HG03521 (cell line): ENCODE measurements at regions not wholly inside any gene's neighbourhood (a gene's known extent, or its start where the extent isn't known, plus 50 kb on each side); places are given as distances from the start of the nearest gene placed in this dataset.

Experiments
- ATAC-seq: cut with Tn5 transposase; IDR thresholded peaks from one replicate; pipeline ENCODE4 v1.9.1; 2021; ENCODE audit warnings: mild to moderate bottlenecking, moderate library complexity; ENCODE audit not compliant: unreplicated experiment

- no peak for ATAC-seq
Measured at GRCh38 chr17:77494664-77495435, 354.1 kb downstream of the SEC14L1 start.

DNA sequence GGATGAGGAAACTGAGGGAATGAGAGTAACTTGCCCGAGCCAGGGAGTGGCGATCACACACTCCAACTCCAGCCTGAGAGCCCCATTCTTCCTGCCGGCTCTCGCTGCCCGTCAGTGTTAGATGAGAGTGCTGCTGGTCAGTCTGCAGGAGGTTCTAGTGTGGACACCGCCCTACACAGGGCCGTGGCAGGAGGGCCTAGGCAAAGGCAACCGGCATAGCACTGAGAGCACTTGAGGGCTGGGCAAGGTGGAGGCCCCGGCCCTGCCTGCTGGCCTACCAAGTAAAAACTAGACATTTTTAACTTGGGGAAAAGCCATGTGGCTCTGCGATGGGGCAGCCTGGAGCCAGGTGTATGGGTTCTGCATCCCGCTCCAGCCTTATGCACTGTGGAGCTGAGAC, 354.8 kb downstream of the SEC14L1 start:
- ATAC-seq = no peak

GRCh38 chr17:77496401-77496801, 355.6 kb downstream of the SEC14L1 start:
- ATAC-seq = no peak

GRCh38 chr17:77496831-77497577, 356.2 kb downstream of the SEC14L1 start:
- ATAC-seq = no peak

DNA sequence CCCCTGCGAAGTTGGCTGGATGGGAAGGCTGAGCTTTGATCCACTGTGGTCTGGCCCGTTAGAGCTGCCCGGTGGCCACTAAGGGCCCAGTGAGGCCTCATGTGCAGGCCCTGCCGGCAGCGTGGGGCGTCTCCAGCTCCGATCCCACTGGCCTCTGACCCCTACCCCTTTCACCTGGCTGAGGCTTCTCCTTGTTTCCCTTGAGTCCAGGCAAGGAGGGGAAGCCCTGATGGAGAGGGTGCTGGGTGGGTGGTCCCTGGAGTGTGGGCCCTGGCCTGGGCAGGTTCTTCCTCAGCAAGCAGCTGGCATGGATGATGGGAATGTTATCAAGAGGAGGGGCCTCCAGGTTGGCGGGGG, 356.8 kb downstream of the SEC14L1 start:
- ATAC-seq = no peak

- ATAC-seq = no peak
Measured at GRCh38 chr17:77498091-77498741, 357.4 kb downstream of the SEC14L1 start.

DNA sequence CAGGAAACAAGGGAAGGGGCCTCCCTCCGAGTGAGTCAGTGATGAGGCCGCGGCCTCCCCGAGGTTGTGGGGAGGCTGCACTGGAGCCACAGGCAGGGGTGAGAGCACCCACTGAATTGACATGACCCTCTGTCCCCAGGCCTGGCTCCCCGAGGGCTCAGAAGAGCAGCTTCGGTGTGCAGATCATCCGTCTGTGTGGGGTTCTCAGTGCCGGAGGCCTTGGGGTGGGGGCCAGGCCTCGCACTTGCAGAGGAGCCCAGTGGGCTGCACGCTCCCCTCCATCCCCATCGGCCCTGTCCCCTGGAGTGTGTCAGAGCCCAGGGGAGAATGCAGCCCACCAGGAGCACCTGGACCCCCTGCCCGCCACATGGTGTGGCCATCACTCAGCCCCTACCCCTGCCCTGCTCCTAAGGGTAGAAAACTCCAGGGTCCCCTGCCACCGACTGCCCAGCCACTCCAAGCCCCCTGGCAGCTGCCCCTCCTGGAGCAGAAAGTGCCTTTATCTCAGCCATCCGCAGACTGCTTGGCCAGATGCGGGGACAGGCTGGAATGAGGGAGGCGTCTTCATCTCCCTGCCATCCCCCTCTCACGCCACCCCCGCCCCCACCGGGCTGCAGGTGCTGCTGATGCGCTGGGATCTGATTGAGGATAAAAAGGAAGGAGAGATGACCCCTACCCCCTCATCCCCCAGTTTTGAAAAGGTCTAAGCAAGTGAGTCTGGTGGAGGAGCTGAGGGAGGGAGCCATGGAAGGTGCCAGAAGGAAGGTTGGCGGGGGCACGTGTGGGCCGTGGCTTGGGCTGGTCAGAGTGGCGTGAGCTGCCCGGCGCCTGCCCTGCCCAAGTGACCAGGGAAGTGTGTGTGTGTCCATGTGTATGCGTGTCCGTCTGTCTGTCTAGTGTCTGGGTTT, 358.3 kb downstream of the SEC14L1 start:
- no peak for ATAC-seq

DNA sequence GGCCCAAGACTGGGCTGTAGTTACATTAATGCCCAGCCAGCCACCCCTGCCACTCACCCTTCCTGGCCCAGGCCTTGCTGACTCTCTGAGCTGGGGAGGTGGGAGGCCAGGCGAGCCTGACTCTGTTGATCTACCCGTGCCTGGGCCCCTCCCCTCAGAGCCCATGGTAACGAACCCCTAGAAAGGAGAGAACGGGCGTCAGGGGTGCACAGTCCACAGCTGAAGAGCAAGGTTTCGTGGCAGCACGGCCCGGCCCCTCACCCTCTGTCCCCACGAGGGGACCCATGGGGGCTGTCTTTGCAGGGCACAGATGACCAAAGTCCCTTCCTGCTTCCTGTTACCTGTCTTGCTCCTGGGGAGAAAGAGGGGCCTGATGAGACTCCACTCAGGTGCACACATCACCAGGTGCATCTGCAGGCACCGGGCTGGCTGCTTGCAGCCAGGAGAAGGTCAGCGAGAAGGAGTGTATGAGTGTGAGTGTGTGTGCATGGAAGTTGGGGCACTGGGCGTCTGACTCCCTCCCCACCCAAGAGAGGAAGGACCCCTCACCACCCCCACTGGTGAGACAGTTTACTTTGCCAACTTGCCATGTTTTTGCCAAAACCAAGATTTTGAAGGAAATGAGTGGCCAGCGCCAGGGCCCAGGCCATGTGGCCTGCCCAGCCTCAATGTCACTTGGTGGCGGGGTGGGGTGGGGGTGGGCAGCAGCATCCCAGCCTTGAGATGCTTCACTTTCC, 359.1 kb downstream of the SEC14L1 start:
- no peak for ATAC-seq

GRCh38 chr17:77501101-77501566, 360.4 kb downstream of the SEC14L1 start:
- ATAC-seq = no peak

DNA sequence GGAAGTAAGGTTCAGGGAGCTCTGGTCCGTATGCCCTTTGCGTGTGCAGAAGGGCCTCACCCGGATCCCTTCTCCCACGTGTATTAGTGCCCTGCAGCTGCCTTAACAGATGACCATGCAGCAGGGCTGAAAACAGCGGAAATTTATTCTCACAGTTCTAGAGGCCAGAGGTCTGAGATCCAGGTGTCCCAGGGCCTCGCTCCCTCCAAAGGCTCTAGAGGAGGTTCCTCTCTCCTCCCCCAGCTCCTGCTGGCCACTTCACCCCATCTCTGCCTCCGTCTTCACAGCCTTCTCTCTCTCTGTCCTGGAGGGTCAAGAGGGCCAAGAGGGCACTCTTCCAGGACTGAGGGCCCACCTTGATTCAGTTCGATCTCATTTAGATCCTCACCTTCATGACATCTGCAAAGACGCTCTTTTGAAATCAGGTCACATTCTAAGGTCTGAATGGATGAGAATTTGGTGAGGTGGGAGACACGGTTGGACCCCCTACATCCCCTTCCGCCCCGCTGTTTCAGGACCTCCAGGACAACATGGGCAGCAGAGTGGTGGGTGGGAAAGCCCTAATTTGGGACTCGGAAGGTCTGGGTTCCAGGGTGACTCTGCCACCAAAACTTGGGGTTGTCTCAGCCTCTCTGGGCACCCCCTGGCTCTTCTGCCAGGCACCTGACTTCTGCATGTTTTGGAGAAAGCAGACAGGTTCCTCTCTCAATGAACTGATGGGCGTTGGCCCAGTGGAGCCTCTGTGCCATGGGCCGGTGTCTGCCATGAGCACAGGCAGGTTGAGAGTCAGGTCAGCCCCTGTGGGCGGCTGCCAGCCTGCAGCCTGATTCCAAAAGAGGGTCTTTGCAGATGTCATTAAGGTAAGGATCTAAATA, 361.2 kb downstream of the SEC14L1 start:
- ATAC-seq = no peak

DNA sequence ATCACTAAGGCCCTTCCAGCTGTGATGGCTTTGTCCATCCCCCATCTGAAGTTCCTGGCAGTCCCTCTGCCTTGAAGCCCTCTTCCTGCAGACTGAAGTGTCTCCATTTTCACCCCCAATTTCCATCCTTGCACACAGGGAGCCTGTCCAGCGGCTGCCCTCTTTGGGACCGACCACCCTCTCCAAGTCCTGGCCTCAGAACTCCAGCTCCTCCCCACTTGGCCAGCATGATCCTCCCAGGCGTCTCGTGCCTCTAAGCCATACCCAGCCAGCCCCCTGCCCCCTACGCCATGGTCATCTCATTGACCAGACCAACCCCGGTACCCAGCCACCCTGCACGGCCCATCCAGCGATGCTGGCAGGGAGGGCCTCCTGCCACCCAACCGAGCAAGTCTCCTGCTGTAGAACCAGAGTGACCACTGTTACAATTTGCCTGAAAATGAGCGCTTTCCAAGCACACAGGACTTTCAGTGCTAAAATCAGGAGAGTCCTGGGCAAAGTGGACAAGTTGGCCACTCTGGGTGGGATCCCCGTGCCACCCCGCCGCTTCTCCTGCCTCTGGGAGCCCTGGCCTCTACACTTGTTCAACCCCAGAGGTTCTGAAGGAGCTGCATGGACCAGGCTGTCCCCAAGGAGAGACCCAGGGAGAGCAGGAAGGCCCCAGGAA, 362.0 kb downstream of the SEC14L1 start:
- ATAC-seq = no peak

GRCh38 chr17:77503293-77503655, 362.5 kb downstream of the SEC14L1 start:
- no peak for ATAC-seq

GRCh38 chr17:77503916-77504651, 363.3 kb downstream of the SEC14L1 start:
- no peak for ATAC-seq

DNA sequence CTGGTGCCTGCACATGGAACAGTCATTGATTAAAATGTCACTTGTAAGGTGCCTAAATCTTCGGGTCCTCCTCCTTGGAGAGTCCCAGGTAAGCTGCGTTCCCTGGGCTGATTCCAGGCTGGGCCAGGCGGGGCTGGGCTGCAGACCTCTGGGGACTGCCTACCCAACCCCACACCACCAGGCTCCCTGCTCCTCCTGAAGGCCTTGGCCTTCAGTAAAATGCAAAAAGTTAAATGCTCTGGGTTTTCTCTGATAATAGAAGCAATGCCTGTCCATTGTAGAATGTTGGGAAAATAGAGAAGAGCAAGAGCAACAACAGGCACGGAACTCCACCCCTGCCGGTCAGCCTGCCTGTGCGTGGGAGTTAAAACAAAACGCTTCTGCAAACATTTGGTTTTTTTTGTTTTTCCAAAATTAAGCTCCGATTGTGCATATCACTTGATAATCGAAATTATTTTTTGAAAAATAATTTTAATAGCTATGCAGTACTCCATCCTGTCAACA, 363.9 kb downstream of the SEC14L1 start:
- ATAC-seq = no peak

DNA sequence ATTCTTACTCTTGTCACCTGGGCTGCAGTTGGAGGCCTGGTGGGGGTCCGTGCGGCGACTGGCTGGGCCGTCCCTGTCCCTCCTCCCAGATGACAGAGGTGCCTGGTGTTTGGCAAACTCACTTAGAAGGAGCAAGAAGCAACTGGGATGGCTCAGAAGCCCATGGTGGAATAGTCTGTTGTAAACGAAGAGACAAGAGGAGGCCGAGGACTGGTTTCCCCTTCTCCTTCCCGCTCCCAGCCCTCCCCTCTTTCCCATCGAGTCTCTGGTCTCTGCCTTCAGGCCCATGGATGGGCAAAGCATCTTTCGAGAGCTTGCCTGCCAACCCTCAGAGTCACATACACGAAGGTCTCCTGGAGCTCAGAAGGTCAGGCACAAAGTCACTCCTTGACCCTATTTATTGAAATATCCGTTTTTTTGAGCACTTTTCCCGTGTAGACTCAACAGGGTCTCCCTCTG, 364.4 kb downstream of the SEC14L1 start:
- ATAC-seq = no peak

DNA sequence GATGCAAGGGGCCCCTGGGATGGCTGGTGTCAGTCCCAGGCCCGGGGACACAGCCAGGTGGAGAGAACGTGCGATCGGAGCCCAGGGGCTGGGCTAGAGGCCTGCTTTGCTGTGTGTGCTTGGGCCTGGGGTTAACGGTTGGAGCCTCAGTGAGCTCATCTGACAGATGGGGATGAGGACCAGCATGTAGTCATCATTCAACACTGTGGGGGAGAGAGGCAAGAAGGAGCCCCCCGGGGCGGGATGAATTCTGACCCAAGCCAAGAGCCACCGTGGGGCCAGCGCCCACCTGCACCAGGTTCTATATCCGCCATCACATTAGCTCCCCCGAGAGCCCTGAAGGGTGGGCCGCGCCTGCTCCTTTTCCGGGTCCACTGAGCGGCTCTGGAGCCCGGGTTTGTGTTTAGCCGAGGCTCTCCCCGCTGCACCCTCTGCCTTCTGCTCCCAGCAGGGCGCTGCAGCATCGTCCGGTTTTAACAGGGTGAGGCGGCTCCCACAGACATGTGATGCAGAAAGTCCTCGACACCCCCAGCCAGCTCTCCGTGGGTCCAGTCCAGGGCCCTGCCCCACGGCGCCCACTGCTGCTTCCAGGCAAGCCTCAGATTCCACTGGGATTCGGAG, 365.7 kb downstream of the SEC14L1 start:
- no peak for ATAC-seq
